ENCODE measurements at regions not wholly inside any gene's neighbourhood (a gene's known extent, or its start where the extent isn't known, plus 50 kb on each side); places are given as distances from the start of the nearest gene placed in this dataset.

- Histone ChIP-seq H3K27me3 (no peaks in the 10 kb centered on the region), H3K27ac (no peak overlapping the region), H3K4me3 (no peak overlapping the region), H3K36me3 (no peaks in the 10 kb centered on the region), H3K9me3 (no peaks in the 10 kb centered on the region), H3K4me1 (ENCODE audit: insufficient read depth) (no peaks in the 10 kb centered on the region)
- TF ChIP-seq, protein P1, sequence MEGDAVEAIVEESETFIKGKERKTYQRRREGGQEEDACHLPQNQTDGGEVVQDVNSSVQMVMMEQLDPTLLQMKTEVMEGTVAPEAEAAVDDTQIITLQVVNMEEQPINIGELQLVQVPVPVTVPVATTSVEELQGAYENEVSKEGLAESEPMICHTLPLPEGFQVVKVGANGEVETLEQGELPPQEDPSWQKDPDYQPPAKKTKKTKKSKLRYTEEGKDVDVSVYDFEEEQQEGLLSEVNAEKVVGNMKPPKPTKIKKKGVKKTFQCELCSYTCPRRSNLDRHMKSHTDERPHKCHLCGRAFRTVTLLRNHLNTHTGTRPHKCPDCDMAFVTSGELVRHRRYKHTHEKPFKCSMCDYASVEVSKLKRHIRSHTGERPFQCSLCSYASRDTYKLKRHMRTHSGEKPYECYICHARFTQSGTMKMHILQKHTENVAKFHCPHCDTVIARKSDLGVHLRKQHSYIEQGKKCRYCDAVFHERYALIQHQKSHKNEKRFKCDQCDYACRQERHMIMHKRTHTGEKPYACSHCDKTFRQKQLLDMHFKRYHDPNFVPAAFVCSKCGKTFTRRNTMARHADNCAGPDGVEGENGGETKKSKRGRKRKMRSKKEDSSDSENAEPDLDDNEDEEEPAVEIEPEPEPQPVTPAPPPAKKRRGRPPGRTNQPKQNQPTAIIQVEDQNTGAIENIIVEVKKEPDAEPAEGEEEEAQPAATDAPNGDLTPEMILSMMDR (IDR thresholded peaks at IDR 0.05): no peak
- TF ChIP-seq EP300 (IDR thresholded peaks at IDR 0.05) (no peak), POLR2A (IDR thresholded peaks at IDR 0.05) (no peak)
- 92 to 96% (median 95%) methylated on average over 4 of the region's 4 CpGs for WGBS, 3 donors
- no peak for DNase-seq
- intact Hi-C loops (cut with DNase I): no loop called here
Observed at GRCh38 chr11:38046571-38047135, 1448.6 kb upstream of the RAG2 start.

DNA sequence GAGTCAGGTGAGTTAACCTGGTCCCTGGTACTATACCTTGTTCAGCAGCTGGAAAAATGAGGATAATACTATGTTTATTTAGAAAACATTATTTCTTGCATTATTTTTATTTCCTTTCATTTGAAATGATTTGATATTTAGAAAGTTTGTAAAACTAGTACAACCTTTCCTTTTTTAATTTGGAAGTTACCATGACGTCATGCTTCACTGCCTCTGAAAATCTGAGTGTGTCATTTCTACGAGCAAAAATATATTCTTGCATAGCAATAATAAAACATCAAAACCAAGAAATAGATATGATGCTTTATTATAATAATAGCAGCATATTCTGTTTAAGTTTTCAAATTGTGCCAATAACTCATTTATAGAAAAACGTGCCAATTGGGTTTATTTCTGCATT lies 1445.0 kb upstream of the RAG2 start:
- Histone ChIP-seq H3K27me3 (no peaks in the 10 kb centered on the region), H3K4me1 (ENCODE audit: insufficient read depth) (no peaks in the 10 kb centered on the region), H3K9me3 (no peaks in the 10 kb centered on the region), H3K36me3 (no peaks in the 10 kb centered on the region), H3K4me3 (no peak overlapping the region), H3K27ac (no peak overlapping the region)
- intact Hi-C loops (cut with DNase I): no loop called here
- WGBS, 3 donors: 82 to 85% (median 83%) methylated on average over 3 of the region's 3 CpGs
- TF ChIP-seq POLR2A (IDR thresholded peaks at IDR 0.05): no peak
- DNase-seq: no peak

- H3K36me3 ChIP-seq: no peaks in the 10 kb centered on the region
- intact Hi-C loops (cut with DNase I): no loop called here
- H3K27me3 ChIP-seq: no peaks in the 10 kb centered on the region
- TF ChIP-seq EP300 (IDR thresholded peaks at IDR 0.05) (no peak), POLR2A (IDR thresholded peaks at IDR 0.05) (no peak)
- TF ChIP-seq, protein P1 (IDR thresholded peaks at IDR 0.05): no peak
- 92 to 95% (median 95%) methylated on average over 2 of the region's 2 CpGs for WGBS, 3 donors
- no peak overlapping the region for H3K27ac ChIP-seq
- no peaks in the 10 kb centered on the region for H3K4me1 ChIP-seq (ENCODE audit: insufficient read depth)
- H3K9me3 ChIP-seq: no peaks in the 10 kb centered on the region
- no peak overlapping the region for H3K4me3 ChIP-seq
- no peak for DNase-seq
Observed at GRCh38 chr11:38038777-38039176, 1440.7 kb upstream of the RAG2 start.

DNA sequence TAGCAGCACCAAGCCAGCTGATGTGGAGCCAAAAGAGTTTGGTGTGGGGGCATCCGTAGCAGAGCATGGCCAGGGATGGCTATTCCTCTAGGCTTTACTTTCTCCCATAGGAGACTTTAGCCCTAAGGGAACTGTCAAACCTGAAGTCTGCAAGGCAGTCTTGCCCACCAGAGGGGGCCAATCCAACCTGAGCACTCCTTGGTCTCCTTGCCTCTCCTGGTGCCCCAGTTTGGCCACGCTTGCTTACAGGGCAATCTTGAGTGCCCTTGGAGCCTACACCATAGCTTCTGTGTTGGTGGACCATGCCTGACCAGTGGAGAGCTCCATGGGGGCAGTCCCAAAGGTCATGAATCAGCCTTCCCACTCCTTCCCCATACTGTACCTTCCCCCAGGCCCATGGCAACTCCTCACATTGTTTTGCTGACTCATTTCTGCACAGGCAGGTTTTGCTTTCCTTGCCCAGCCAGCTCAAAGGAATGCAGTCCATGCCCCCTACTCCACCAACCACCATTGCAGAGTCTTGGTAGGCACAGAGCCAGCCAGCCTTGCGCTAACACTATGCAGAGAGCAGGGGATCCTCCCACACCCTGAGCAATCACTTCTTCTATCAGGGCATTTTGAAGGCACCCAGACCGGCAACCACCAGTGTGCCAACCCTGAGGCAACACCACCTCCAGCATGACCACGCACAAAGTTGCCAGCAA lies 1421.2 kb upstream of the RAG2 start:
- TF ChIP-seq EP300 (IDR thresholded peaks at IDR 0.05) (no peak), POLR2A (IDR thresholded peaks at IDR 0.05) (no peak)
- TF ChIP-seq, protein P1 (IDR thresholded peaks at IDR 0.05): no peak
- no peaks in the 10 kb centered on the region for H3K9me3 ChIP-seq
- H3K27me3 ChIP-seq: no peaks in the 10 kb centered on the region
- 86 to 94% (median 92%) methylated on average over 5 of the region's 5 CpGs for WGBS, 3 donors
- no peak overlapping the region for H3K4me3 ChIP-seq
- intact Hi-C loops (cut with DNase I): no loop called here
- no peak overlapping the region for H3K27ac ChIP-seq
- H3K36me3 ChIP-seq: no peaks in the 10 kb centered on the region
- H3K4me1 ChIP-seq (ENCODE audit: insufficient read depth): no peaks in the 10 kb centered on the region
- no peak for DNase-seq

DNA sequence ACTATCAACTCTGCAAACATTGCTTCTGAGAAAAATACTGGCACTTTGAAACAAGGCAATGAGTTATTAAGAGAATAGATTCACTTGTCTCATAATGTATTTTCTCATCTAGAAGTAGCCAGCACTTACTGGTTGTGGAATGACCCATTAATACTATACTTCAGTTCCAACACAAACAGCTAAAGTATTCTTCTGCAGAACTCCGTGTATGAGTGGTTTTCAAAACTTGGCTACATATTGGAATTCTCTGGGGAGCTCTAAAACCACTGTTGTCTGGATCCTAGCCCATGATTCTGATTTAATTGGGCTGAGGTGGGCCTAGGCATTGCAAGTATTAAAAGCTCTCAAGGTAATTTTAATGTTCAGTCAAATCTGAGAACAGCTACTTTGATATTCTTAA lies 1416.4 kb upstream of the RAG2 start:
- Histone ChIP-seq H3K27ac (no peak overlapping the region), H3K4me3 (no peak overlapping the region), H3K27me3 (no peaks in the 10 kb centered on the region), H3K36me3 (no peaks in the 10 kb centered on the region), H3K4me1 (ENCODE audit: insufficient read depth) (no peaks in the 10 kb centered on the region), H3K9me3 (no peaks in the 10 kb centered on the region)
- no peak for DNase-seq
- intact Hi-C loops (cut with DNase I): no loop called here
- 0 to 6% (median 0%) methylated on average over 1 of the region's 1 CpG for WGBS, 3 donors
- TF ChIP-seq POLR2A (IDR thresholded peaks at IDR 0.05) (no peak), EP300 (IDR thresholded peaks at IDR 0.05) (no peak)
- TF ChIP-seq, protein P1 (IDR thresholded peaks at IDR 0.05): no peak

Measured in ovary (tissue), 7 donors.